ENCODE measurements at regions not wholly inside any gene's neighbourhood (a gene's known extent, or its start where the extent isn't known, plus 50 kb on each side); places are given as distances from the start of the nearest gene placed in this dataset.

DNA sequence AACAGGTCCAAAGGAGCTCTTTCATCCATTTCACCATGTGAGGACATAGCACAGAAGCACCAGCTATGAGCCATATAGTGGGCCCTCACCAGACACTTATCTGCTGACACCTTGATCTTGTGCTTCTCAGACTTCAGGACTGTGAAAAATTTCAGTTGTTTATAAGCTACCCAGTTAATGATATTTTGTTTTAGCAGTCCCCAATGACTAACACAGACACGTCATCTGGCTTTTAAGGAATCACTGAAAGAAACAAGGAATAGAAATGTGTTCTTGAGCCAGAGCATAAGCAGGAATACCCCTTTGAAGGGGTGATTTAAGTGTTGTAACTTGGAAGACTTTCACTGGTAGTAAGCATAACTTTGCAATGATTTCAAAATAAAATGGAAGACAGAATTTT lies 214.7 kb upstream of the PTCHD4 start:
- Histone ChIP-seq H3K4me2 (no peak overlapping the region), H3K27me3 (ENCODE audit: insufficient read depth, low read depth) (no peaks in the 10 kb centered on the region), H3K36me3 (ENCODE audit: low read depth) (no peaks in the 10 kb centered on the region), H4K20me1 (ENCODE audit: insufficient read depth) (no peaks in the 10 kb centered on the region), H3K9me3 (ENCODE audit: insufficient read depth, low read depth) (no peaks in the 10 kb centered on the region; the same call in 1 of the 2 replicates), H3F3A (ENCODE audit: insufficient read depth, low read depth) (no peaks in the 10 kb centered on the region), H3K9me2 (ENCODE audit: insufficient read depth) (no peaks in the 10 kb centered on the region), H3K4me3 (no peak overlapping the region), H3K4me1 (replicated peaks; ENCODE audit: insufficient read depth) (no peaks in the 10 kb centered on the region), H3K79me2 (ENCODE audit: low read depth) (no peaks in the 10 kb centered on the region), H2AFZ (0 out of 2 replicates have a peak overlapping the region, but pooled peaks have one; percentile 58), H3K27ac (no peak overlapping the region)
- CTCF ChIA-PET: no interaction called here
- DNase-seq: no peak
- TF ChIP-seq, protein P1, sequence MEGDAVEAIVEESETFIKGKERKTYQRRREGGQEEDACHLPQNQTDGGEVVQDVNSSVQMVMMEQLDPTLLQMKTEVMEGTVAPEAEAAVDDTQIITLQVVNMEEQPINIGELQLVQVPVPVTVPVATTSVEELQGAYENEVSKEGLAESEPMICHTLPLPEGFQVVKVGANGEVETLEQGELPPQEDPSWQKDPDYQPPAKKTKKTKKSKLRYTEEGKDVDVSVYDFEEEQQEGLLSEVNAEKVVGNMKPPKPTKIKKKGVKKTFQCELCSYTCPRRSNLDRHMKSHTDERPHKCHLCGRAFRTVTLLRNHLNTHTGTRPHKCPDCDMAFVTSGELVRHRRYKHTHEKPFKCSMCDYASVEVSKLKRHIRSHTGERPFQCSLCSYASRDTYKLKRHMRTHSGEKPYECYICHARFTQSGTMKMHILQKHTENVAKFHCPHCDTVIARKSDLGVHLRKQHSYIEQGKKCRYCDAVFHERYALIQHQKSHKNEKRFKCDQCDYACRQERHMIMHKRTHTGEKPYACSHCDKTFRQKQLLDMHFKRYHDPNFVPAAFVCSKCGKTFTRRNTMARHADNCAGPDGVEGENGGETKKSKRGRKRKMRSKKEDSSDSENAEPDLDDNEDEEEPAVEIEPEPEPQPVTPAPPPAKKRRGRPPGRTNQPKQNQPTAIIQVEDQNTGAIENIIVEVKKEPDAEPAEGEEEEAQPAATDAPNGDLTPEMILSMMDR (conservative IDR thresholded peaks at IDR 0.05): no peak
- no peak for TF ChIP-seq EZH2 (IDR thresholded peaks at IDR 0.05; ENCODE audit: low read depth)
- intact Hi-C loops (cut with micrococcal nuclease; ENCODE audit: unreplicated experiment): no loop called here
- POLR2A ChIA-PET (ENCODE audit: unreplicated experiment): no interaction called here
- BruUV-seq (replicated peaks): no TSS peak

DNA sequence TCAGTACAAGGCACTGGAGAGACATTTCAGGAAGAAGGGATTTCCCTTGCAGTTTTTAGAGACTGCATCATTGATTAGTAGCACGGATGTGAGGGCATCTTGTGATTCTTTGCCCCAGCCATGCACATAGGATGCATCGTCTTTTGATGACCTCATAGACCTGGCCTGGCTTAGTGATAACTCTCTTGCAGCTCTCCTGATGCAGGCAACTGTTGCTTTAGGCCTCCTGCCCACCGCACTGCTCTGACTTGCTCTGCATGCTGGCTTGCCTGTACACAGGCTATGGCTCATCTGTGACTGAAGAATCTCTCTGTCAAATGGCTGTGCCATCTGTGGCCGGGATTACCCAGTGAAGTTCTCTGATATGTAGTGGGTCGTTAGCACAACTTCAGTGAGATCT lies 207.7 kb upstream of the PTCHD4 start:
- H3K79me2 ChIP-seq (ENCODE audit: low read depth): no peaks in the 10 kb centered on the region
- no peak overlapping the region for H3K4me2 ChIP-seq
- no peaks in the 10 kb centered on the region for H3K27me3 ChIP-seq (ENCODE audit: insufficient read depth, low read depth)
- no peak overlapping the region for H3K27ac ChIP-seq
- no peaks in the 10 kb centered on the region for H3K36me3 ChIP-seq (ENCODE audit: low read depth)
- H2AFZ ChIP-seq: no peak overlapping the region
- TF ChIP-seq, protein P1 (conservative IDR thresholded peaks at IDR 0.05): no peak
- TF ChIP-seq EZH2 (IDR thresholded peaks at IDR 0.05; ENCODE audit: low read depth): no peak
- intact Hi-C loops (cut with micrococcal nuclease; ENCODE audit: unreplicated experiment): loop anchor here (10.0 kb wide), 1 partner anchor 234 kb away; no protein-coding TSS in a partner anchor
- DNase-seq: no peak
- H3K9me3 ChIP-seq (ENCODE audit: insufficient read depth, low read depth): no peaks in the 10 kb centered on the region
- ChIA-PET CTCF (no interaction called here), POLR2A (ENCODE audit: unreplicated experiment) (no interaction called here)
- no peak overlapping the region for H3K4me3 ChIP-seq
- H3K4me1 ChIP-seq (replicated peaks; ENCODE audit: insufficient read depth): no peaks in the 10 kb centered on the region
- no TSS peak for BruUV-seq (replicated peaks)
- H4K20me1 ChIP-seq (ENCODE audit: insufficient read depth): no peaks in the 10 kb centered on the region
- H3K9me2 ChIP-seq (ENCODE audit: insufficient read depth): no peaks in the 10 kb centered on the region
- no peaks in the 10 kb centered on the region for H3F3A ChIP-seq (ENCODE audit: insufficient read depth, low read depth)

DNA sequence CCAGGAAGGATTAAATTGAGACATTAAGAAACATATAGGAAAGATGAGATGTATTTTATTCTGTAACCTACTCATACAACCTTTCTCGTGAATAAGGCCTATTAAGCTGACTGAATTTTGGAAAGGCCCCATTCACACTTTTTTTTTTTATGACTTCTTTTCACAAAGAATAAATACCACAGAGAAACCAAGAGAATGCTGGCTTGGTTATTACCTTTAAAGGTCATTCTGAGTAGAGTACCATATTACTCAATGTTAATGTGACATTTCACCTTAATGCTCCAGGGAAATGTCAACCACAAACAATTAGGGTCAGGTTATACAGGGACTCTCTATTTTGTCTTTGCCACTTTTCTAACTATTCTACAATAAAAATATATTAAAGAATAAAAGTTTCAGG lies 204.9 kb upstream of the PTCHD4 start:
- DNase-seq: no peak
- H3F3A ChIP-seq (ENCODE audit: insufficient read depth, low read depth): no peaks in the 10 kb centered on the region
- CTCF ChIA-PET: no interaction called here
- intact Hi-C loops (cut with micrococcal nuclease; ENCODE audit: unreplicated experiment): loop anchor here (10.0 kb wide), 1 partner anchor 231 kb away; no protein-coding TSS in a partner anchor
- no peaks in the 10 kb centered on the region for H3K4me1 ChIP-seq (replicated peaks; ENCODE audit: insufficient read depth)
- H3K79me2 ChIP-seq (ENCODE audit: low read depth): no peaks in the 10 kb centered on the region
- H3K27ac ChIP-seq: no peak overlapping the region
- POLR2A ChIA-PET (ENCODE audit: unreplicated experiment): no interaction called here
- no peaks in the 10 kb centered on the region for H3K9me3 ChIP-seq (ENCODE audit: insufficient read depth, low read depth)
- H3K4me2 ChIP-seq: no peak overlapping the region
- no peaks in the 10 kb centered on the region for H3K27me3 ChIP-seq (ENCODE audit: insufficient read depth, low read depth)
- no peaks in the 10 kb centered on the region for H3K36me3 ChIP-seq (ENCODE audit: low read depth)
- TF ChIP-seq, protein P1 (conservative IDR thresholded peaks at IDR 0.05): no peak
- TF ChIP-seq EZH2 (IDR thresholded peaks at IDR 0.05; ENCODE audit: low read depth): no peak
- no TSS peak for BruUV-seq (replicated peaks)
- H4K20me1 ChIP-seq (ENCODE audit: insufficient read depth): no peaks in the 10 kb centered on the region
- no peak overlapping the region for H3K4me3 ChIP-seq
- no peaks in the 10 kb centered on the region for H3K9me2 ChIP-seq (ENCODE audit: insufficient read depth)
- no peak overlapping the region for H2AFZ ChIP-seq

Measured in PC-9 (cell line).